Motor neuron (in vitro differentiated cells): ENCODE measurements at regions not wholly inside any gene's neighbourhood (a gene's known extent, or its start where the extent isn't known, plus 50 kb on each side); places are given as distances from the start of the nearest gene placed in this dataset.
"Not testable (repeated sequence)": the region's sequence is repeated elsewhere in the genome, so short reads cannot be mapped to it uniquely, and the experiment has no call there.

Experiments
- ATAC-seq, 8 experiments: fragments of 200-7000 bp; cut with Tn5 transposase; replicated peaks in 6 of 8; 2 replicates each; pipeline ENCODE4 v1.8.0; 2021; ENCODE audit warnings: mild to moderate bottlenecking in 8 of 8, moderate library complexity in 8 of 8
- H3K27ac ChIP-seq, 2 donors: fragments of 250-450 bp; sonication (Bioruptor Pico); 2 replicates each; pipeline ENCODE4 v1.9.0; 2021; ENCODE audit warnings: antibody characterized with exemption in 2 of 2, mild to moderate bottlenecking in 2 of 2, moderate library complexity in 1 of 2
- H3K4me1 ChIP-seq, 2 donors: fragments of 250-450 bp; sonication (Bioruptor Pico); replicated peaks in 1 of 2; 2 replicates each; pipeline ENCODE4 v1.6.1; 2021; ENCODE audit warnings: antibody characterized with exemption in 2 of 2, mild to moderate bottlenecking in 2 of 2, moderate library complexity in 1 of 2
- H3K4me3 ChIP-seq, 5 donors: fragments of 250-450 bp; sonication (Bioruptor Pico); 2 replicates each; pipeline ENCODE4 v1.9.0; 2021; ENCODE audit warnings: antibody characterized with exemption in 5 of 5, mild to moderate bottlenecking in 5 of 5, moderate library complexity in 4 of 5
- WGBS, 10 experiments: fragments of 450-650 bp; shearing (Covaris generic); methylation state at CpG; one replicate each; pipeline ENCODE4 v1.0.0; 2022; 5-methylcytosine and 5-hydroxymethylcytosine counted together
- in situ Hi-C, 9 experiments: fragments of 400-800 bp; cut with MboI; loops; one replicate each; pipeline ENCODE4 v1.15.0; 2021; ENCODE audit warnings: low sequenced_read_pairs in 9 of 9, low pct_unique_long_range_greater_than_20kb in 2 of 9; ENCODE audit not compliant: unreplicated experiment in 9 of 9

DNA sequence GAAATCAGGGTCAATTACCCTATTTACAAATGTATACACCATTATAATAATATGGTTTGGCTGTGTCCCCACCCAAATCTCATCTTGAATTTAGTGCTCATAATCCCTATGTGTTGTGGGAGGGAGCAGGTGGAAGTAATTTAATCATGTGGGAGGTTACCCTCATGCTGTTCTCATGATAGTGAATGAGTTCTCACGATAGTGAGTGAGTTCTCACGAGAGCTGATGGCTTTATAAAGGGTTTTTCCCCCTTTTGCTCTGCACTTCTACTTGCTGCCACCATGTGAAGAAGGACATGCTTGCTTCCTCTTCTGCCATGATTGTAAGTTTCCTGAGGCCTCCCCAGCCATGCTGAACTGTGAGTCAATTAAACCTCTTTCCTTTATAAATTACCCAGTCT is 426.2 kb downstream of the AGTPBP1 start:
- H3K4me1 ChIP-seq, H3K27ac ChIP-seq, in situ Hi-C loops, ATAC-seq, H3K4me3 ChIP-seq: not testable (repeated sequence)
- 8 to 100% (median 90%) methylated on average over 1 to 2 of the region's 2 CpGs; no CpG with 5 or more reads in 5 of the 10 experiments for WGBS, 10 experiments

DNA sequence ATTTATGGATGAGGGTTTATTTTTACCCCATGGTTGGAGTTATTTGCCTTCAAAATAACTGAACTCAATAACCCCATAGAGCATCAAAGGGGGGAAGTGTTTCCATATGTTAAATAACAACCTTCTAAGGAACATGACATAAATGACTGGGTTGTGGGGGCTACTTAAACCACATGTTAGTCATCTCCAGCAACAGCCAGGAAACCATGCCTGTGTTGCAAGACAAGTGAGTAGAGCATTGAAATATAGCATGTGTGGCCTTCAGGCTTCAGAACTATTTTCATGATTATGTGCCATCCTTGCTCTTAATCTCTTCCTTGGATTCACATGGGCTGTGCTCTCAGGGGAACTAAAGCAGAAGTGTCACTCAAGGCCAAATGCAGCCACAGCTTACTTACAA is 431.2 kb downstream of the AGTPBP1 start:
- no peak for ATAC-seq
- in situ Hi-C loops = no loop called here
- no peak overlapping the region for H3K4me3 ChIP-seq
- no peak overlapping the region for H3K27ac ChIP-seq
- no peaks in the 10 kb centered on the region for H3K4me1 ChIP-seq

DNA sequence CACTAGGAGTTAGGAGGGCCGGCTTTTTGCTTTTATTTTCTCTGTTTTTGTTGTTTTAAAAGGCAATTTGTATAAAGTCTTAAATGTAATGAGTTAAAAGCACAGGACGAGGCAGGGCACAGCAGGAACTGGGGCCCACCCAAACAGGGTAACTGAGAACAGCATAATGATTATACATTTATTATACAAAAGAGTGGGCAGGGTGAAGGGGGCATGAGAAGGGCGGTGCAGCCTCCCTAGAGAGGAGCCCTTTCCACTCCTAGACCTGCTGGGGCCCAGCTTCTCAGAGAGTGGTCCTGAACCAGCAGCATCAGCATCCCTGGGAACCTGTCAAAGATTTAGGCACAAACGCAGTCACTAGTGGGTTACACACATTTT is 438.0 kb downstream of the AGTPBP1 start:
- in situ Hi-C loops = no loop called here
- Histone ChIP-seq H3K4me1 (peaks cover 10% of the 10 kb centered on the region in 2 donors), H3K27ac (no peak overlapping the region), H3K4me3 (no peak overlapping the region)
- 11 to 45% (median 28%) methylated on average over 1 to 3 of the region's 4 CpGs for WGBS, 10 experiments
- ATAC-seq = peak in 3 of 8 experiments; percentile 34 to 58 (median 55)

DNA sequence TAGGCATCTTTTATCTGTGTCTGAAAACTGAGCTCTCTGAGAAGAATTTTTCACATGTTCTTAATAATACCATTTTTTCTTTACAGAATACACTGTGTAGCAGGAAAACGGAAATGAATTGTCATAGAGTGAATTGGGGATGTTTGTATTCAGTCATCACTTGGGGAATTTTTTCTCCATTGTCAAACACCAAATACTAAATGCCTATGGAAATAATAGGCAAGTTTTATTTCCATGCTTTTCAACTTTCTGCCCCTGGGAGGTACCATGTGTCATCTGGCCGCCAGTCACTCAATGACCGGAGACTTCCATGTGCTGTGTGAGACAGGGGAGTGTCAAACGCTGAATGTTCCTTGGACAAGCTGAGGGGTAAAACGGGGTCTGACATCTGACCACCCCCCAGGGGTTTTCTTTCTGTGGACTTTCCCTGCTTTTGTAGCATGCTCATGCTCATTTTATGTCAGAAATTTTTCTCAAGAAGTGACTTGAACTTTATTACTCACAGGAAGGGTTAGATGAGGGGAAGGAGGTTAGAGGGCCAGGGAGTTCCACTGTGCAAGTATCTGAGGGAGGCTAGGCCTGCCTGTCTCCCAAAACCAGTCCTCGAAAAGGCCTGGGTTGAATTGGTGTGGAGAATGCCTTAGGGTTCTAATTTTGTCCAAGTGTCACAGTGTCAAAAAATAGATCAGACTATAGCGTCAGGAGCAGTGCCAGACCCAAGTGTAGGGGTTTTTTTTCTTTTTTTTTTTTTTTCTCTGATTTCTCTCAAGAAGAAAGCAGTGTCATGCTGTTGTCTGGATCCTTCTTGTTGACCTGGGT is 438.6 kb downstream of the AGTPBP1 start:
- WGBS, 10 experiments = 4 to 80% (median 62%) methylated on average over 2 to 7 of the region's 7 CpGs
- peak in 5 of 8 experiments; percentile 16 to 94 (median 51) for ATAC-seq
- in situ Hi-C loops = no loop called here
- H3K4me1 ChIP-seq = peaks cover 10 to 13% of the 10 kb centered on the region in 2 donors
- H3K4me3 ChIP-seq = no peak overlapping the region
- H3K27ac ChIP-seq = no peak overlapping the region

DNA sequence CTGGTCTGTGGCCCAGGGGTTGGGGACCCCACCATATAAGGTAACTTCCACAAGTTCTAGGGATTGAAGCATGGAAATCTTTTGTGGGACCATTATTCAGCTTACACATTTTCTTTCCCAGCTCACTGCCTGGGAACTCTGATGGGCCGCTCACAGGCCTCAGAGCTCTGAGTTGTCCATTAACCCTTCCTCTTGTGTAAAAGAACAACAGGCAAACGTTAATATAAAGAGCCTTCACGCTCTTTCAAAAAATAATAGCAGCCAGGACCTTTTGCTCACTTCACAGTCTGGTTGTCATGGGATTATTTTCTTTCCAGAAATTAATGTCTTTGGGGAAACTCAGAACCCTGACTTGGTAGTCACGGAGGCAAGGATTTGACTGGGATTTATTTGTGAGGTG is 443.3 kb downstream of the AGTPBP1 start:
- Histone ChIP-seq H3K4me3 (no peak overlapping the region), H3K4me1 (peaks cover 5 to 8% of the 10 kb centered on the region in 2 donors), H3K27ac (no peak overlapping the region)
- in situ Hi-C loops = no loop called here
- no peak for ATAC-seq
- WGBS, 10 experiments = 0 to 75% (median 41%) methylated on average over 1 to 4 of the region's 4 CpGs; no CpG with 5 or more reads in 1 of the 10 experiments

DNA sequence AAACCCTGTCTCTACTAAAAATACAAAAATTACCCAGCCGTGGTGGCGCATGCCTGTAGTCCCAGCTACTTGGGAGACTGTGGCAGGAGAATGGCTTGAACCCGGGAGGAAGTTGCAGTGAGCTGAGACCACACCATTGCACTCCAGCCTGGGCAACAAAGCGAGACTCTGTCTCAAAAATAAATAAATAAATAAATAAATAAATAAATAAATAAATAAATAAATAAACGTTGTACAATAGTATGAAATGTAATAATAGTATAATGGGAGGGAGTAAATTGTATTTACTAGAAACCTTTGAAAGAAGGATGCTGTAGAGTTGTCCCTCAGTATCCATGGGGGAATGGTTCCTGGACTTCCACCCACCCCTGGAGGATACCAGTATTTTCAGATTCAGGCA is 446.5 kb downstream of the AGTPBP1 start:
- ATAC-seq, H3K4me1 ChIP-seq, H3K4me3 ChIP-seq, in situ Hi-C loops, H3K27ac ChIP-seq: not testable (repeated sequence)
- 17 to 100% (median 75%) methylated on average over 1 to 4 of the region's 5 CpGs; no CpG with 5 or more reads in 2 of the 10 experiments for WGBS, 10 experiments

DNA sequence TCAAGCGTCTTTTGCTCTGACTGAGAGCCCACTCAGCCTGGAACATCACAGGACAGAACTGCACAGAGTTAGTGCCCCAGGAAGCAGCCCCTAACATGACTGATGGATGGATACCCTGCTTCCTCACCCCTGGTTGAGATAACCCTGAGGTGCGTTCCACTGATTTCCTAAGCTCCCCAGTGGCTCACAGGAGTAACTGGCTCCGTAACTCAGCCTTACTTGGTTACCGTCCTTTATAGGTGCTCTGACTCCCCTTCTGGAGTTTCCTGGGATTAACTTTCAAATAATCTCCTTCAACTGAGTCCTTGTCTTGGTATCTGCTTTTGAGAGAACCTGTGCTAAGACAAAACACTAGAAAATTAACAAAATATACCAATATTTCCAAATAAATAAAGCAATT is 449.5 kb downstream of the AGTPBP1 start:
- 43 to 100% (median 83%) methylated on average over 1 to 3 of the region's 4 CpGs; no CpG with 5 or more reads in 3 of the 10 experiments for WGBS, 10 experiments
- ATAC-seq = no peak
- H3K4me3 ChIP-seq = no peak overlapping the region
- in situ Hi-C loops = no loop called here
- no peak overlapping the region for H3K27ac ChIP-seq
- no peaks in the 10 kb centered on the region for H3K4me1 ChIP-seq

DNA sequence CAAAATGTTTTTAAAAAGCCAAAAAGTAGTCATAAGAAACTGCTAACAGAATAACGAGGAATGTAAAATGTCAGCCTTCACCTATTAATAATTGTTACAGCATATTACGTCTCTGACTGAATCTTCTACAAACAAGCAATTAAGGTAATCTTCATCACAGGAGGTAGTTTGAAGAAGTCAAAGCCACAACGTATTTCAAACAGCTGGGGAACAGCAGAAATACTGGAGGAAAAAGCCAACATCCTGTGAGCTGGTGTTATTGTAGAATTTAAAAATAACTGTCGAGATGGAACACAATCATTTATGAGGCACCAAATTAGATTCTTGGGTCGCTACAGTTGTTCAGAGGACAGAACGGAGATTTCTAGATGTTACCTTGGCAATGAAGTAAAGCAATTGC is 450.5 kb downstream of the AGTPBP1 start:
- no peak for ATAC-seq
- Histone ChIP-seq H3K4me3 (no peak overlapping the region), H3K4me1 (no peaks in the 10 kb centered on the region), H3K27ac (no peak overlapping the region)
- in situ Hi-C loops = no loop called here
- 36 to 95% (median 80%) methylated on average over 3 to 6 of the region's 6 CpGs; no CpG with 5 or more reads in 1 of the 10 experiments for WGBS, 10 experiments

DNA sequence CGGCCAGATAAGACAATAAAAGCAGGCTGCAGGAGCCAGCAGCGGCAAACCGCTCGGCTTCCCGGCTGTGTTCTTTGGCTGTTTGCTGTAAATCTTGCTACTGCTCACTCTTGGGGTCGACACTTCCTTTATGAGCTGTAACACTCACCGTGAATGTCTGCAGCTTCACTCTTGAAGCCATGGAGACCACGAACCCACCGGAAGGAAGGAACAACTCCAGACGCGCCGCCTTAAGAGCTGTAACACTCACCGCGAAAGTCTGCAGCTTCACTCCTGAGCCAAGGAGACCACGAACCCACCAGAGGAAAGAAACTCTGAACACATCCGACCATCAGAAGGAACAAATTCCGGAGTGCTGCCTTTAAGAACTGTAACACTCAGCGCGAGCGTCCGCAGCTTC is 451.7 kb downstream of the AGTPBP1 start:
- H3K27ac ChIP-seq = no peak overlapping the region
- no peaks in the 10 kb centered on the region for H3K4me1 ChIP-seq
- ATAC-seq = no peak
- 18 to 100% (median 80%) methylated on average over 1 to 12 of the region's 21 CpGs; no CpG with 5 or more reads in 3 of the 10 experiments for WGBS, 10 experiments
- in situ Hi-C loops = no loop called here
- H3K4me3 ChIP-seq = no peak overlapping the region

DNA sequence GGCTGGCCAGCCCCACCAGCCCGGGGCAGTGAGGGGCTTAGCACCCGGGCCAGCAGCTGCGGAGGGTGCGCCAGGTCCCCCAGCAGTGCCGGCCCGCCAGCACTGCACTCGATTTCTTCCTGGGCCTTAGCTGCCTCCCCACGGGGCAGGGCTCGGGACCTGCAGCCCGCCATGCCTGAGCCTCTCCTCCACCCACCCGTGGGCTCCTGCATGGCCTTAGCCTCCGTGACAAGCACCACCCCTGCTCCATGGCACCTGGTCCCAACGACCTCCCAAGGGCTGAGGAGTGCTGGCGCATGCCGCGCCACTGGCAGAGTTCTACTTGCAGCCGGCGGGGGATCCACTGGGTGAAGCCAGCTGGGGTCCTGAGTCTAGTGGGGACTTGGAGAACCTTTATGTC is 452.6 kb downstream of the AGTPBP1 start:
- no peak for ATAC-seq
- no peak overlapping the region for H3K27ac ChIP-seq
- in situ Hi-C loops = no loop called here
- 60 to 100% (median 89%) methylated on average over 1 to 5 of the region's 18 CpGs; no CpG with 5 or more reads in 4 of the 10 experiments for WGBS, 10 experiments
- no peak overlapping the region for H3K4me3 ChIP-seq
- H3K4me1 ChIP-seq = no peaks in the 10 kb centered on the region

DNA sequence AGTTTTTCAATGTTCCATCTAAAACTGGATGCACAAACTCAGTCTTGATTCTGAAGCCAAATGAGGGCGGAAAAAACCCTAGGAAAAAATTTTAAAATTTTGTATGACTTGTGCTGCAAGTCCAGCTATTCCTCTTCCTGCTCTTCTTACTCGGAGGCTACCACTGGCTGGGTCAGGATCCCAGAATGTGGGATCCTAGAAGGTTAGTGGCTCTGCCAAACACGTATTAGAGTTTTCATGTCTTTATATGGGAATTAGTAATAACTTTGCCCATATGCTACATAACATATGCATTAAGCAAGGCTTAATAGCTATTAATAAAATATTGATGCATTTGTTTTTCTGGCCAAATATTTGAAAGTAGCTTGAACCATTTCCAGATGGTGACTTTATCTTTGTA is 458.3 kb downstream of the AGTPBP1 start:
- ATAC-seq = no peak
- no peaks in the 10 kb centered on the region for H3K4me1 ChIP-seq
- 0 to 94% (median 83%) methylated on average over 1 to 3 of the region's 3 CpGs; no CpG with 5 or more reads in 1 of the 10 experiments for WGBS, 10 experiments
- H3K27ac ChIP-seq = no peak overlapping the region
- in situ Hi-C loops = no loop called here
- H3K4me3 ChIP-seq = no peak overlapping the region

DNA sequence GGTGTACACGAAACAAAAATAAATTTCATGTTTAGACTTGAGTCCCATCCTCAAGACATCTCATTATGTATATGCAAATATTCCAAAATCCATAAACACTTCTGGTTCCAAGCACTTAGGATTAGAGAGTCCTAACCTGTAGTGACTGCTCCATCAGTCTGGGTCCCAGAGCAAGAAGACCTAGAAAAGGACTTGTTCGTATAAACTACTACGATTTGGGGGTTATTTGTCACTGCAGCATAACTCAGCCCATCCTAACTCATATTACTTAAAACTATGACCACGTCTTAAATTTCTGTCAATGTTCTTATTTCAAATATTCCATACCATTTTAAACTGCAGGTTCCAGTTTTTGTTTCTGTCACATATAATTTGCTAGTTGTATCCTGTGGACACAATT is 463.0 kb downstream of the AGTPBP1 start:
- Histone ChIP-seq H3K4me1 (no peaks in the 10 kb centered on the region), H3K27ac (no peak overlapping the region), H3K4me3 (no peak overlapping the region)
- in situ Hi-C loops = no loop called here
- ATAC-seq = no peak
- WGBS, 10 experiments = 6 to 100% (median 62%) methylated on average over 2 to 4 of the region's 4 CpGs; no CpG with 5 or more reads in 2 of the 10 experiments

DNA sequence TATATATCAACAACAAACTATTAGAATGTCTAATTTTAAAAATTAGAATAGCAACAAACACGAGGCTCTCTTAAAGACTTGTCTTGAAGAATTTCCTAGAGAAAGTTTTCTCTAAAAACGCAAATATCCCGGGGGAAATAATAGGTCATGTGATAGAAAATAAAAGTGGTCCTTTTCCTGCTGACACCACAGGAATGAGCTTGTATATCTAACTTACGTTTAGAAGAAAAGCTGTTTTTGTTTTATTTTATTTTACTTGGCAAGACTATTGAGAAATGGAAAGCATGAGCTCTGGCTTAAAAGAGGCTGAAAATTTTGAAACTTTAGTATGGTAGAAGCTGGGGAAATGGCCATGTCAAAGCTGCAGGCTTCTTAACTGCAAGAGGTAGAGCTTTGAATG is 465.0 kb downstream of the AGTPBP1 start:
- ATAC-seq = no peak
- H3K4me1 ChIP-seq = no peaks in the 10 kb centered on the region
- H3K27ac ChIP-seq = no peak overlapping the region
- 2 to 91% (median 79%) methylated on average over 3 to 4 of the region's 4 CpGs for WGBS, 10 experiments
- H3K4me3 ChIP-seq = no peak overlapping the region
- in situ Hi-C loops = no loop called here

DNA sequence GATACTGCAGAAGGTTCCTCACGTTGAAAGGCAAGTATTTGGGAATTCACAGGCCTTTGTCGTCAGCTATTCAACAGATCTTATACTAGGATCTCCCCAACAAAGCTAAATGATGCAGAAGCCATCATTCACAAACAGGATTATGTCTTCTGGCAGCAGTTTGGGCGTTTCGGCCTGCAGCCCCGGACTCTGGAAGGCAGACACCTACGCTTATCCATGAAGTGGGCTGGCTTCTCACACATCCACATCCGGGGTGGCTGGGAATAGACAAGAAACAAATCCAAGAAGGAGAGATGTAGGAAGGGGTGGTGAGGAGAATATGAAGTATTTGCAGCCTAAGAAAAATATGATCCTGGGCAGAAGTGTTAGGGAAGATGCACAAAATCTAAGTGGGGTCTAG is 471.9 kb downstream of the AGTPBP1 start:
- H3K27ac ChIP-seq = no peak overlapping the region
- no peaks in the 10 kb centered on the region for H3K4me1 ChIP-seq
- no peak for ATAC-seq
- in situ Hi-C loops = loop anchor here in 5 of 9 experiments (10.0 to 25.0 kb wide), 7 partner anchors 155 to 883 kb away; partner anchors contain the start of gene NTRK2 (in 1 of the 5)
- H3K4me3 ChIP-seq = no peak overlapping the region
- 44 to 100% (median 86%) methylated on average over 2 to 7 of the region's 7 CpGs for WGBS, 10 experiments
